IPS-18c (cell line): ENCODE measurements at regions not wholly inside any gene's neighbourhood (a gene's known extent, or its start where the extent isn't known, plus 50 kb on each side); places are given as distances from the start of the nearest gene placed in this dataset.
"Not testable (repeated sequence)": the region's sequence is repeated elsewhere in the genome, so short reads cannot be mapped to it uniquely, and the experiment has no call there.

Source experiments
- H3K4me3 ChIP-seq: 2 replicates; pipeline ENCODE4 v1.7.0; 2013; ENCODE audit warnings: low read depth, mild to moderate bottlenecking, low read length, moderate library complexity; ENCODE audit not compliant: insufficient read depth
- H3K9me3 ChIP-seq: one replicate; pipeline ENCODE4 v1.6.1; 2013; ENCODE audit warnings: mild to moderate bottlenecking, low read length, moderate library complexity; ENCODE audit not compliant: control insufficient read depth, insufficient read depth

GRCh38 chr3:166303681-166304080 is 466.5 kb upstream of the BCHE start:
- Histone ChIP-seq H3K4me3 (no peak overlapping the region), H3K9me3 (no peaks in the 10 kb centered on the region)

- no peaks in the 10 kb centered on the region for H3K9me3 ChIP-seq
- no peak overlapping the region for H3K4me3 ChIP-seq
These were observed 465.1 kb upstream of the BCHE start for GRCh38 chr3:166302331-166302730.

DNA sequence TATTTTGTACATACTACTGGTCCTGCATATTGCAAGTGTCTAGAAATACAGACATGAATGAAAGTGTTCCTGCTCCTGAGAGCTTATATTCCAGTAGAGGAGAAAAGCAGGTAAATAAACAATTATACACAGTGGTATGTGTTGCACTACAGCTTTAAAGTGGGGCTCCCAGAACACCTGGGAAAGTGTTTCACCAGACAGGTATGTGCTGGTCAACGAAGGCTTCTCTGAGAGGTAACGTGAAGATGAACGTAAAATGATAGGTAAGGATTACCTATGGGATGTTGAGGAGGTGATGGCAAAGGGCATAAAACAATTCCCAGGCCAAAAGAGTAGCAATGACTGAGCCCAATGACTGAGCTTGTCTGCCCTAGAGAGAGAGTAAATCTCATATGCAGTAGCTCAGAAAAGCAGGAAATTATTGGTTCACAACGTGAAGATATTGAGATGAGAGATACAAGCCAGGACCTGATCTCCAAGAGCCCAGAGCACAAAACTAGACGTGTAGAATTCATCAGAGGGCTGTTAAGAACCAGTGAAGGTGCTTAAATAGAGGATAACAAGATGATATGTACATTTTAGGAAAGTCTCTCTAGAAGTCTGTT is 459.1 kb upstream of the BCHE start:
- Histone ChIP-seq H3K9me3 (no peaks in the 10 kb centered on the region), H3K4me3 (no peak overlapping the region)

GRCh38 chr3:166291186-166291955 is 454.1 kb upstream of the BCHE start:
- H3K4me3 ChIP-seq = no peak overlapping the region
- no peaks in the 10 kb centered on the region for H3K9me3 ChIP-seq

DNA sequence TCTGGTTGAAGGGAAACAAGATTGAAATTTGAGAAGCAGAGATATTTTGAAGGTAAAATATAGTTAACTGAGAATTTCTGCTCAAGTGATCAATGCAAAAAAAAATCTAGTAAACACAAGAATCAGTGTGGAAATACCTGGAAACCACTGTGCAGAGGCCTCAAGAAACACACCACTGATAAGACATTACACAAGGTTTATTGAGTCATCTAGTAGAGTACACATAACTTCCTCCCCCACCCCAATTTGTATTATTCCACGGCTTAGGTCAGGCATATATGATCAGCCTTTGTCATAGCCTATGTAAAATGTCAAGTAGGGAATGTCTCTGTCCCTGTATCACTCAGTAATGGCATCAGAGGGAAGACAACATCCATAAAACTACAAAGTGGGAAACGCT is 447.8 kb upstream of the BCHE start:
- Histone ChIP-seq H3K4me3 (no peak overlapping the region), H3K9me3 (no peaks in the 10 kb centered on the region)

- H3K4me3 ChIP-seq = no peak overlapping the region
- H3K9me3 ChIP-seq = no peaks in the 10 kb centered on the region
These were observed 446.6 kb upstream of the BCHE start for GRCh38 chr3:166283840-166284239.

- H3K9me3 ChIP-seq = no peaks in the 10 kb centered on the region
- H3K4me3 ChIP-seq = no peak overlapping the region
These were observed 445.7 kb upstream of the BCHE start for GRCh38 chr3:166282931-166283330.

- Histone ChIP-seq H3K4me3 (no peak overlapping the region), H3K9me3 (no peaks in the 10 kb centered on the region)
These were observed 442.4 kb upstream of the BCHE start for GRCh38 chr3:166279636-166280035.

DNA sequence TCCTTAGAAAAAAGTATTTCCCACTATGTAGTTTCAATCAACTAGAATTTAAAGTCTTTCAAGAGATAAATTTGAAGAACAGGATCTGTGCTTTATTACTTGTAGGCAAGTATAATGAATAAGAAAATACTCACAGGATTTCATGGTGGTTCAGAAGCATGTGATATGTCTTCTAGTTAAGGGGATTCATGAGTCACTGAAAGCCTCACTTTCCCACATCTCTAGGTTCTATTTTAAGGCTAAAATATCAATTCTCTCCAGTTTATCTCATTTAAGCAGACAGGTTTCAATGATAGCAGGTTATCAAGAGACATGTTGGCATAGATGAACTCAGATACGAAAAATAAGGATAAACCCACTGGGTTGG is 437.8 kb upstream of the BCHE start:
- H3K4me3 ChIP-seq = no peak overlapping the region

DNA sequence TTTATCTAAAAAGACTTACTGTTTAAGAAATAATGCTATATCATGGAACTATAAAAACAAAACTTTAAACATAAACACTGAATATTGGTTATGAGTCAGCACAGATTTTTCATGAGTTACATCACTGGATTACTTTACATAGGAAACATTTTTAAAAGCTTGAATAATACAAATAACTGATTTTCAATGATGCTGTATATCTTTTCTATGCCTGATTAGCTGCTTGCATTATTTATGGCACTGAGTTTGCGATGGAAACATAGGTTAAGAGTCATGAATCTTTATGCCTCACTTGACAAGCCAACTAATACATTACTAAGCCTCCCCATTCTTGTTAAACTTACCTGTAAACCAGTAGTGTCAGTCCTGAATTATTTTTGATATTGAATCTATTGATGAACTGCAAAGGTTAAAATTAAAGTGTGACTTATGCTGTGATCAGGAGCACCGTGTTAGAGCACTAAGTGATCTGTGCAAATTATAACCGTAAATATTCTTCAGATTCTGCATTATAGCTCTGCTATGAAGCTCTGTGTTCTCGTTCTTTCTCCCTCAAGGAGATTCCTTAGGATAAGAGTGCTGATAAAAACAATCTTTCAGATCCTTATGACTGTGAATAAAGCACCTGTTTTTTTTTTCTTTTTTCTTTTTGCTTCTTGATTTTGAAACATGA is 437.3 kb upstream of the BCHE start:
- Histone ChIP-seq H3K4me3 (no peak overlapping the region), H3K9me3 (no peaks in the 10 kb centered on the region)

More for the DNA sequence above, 437.8 kb upstream of the BCHE start:
- H3K9me3 ChIP-seq = no peaks in the 10 kb centered on the region

DNA sequence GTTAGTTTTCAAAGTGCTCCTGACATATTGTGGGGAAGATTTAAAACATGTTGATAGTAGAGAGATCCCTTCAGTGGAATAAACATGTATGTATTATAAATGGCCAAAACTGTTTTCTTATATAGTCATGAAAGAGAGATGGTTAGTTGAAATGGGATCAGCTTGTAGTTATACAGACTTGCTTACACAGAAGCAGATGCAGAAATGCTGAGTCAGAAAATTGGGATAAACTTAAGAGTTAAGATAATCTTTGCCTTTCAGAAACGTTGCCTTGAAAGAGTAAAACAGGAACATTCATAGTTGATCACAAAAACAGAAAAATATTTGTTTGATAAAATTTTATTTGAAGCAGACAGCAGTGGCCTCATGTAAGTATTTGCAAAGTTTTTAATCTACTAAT is 433.2 kb upstream of the BCHE start:
- H3K9me3 ChIP-seq = no peaks in the 10 kb centered on the region
- no peak overlapping the region for H3K4me3 ChIP-seq

GRCh38 chr3:166265153-166265552 is 427.9 kb upstream of the BCHE start:
- H3K4me3 ChIP-seq = no peak overlapping the region
- no peaks in the 10 kb centered on the region for H3K9me3 ChIP-seq

- Histone ChIP-seq H3K4me3 (no peak overlapping the region), H3K9me3 (no peaks in the 10 kb centered on the region)
These were observed 426.2 kb upstream of the BCHE start for GRCh38 chr3:166263460-166263859.

- H3K9me3 ChIP-seq, H3K4me3 ChIP-seq: not testable (repeated sequence)
These were observed 421.1 kb upstream of the BCHE start for GRCh38 chr3:166258293-166258850.

- no peak overlapping the region for H3K4me3 ChIP-seq
- H3K9me3 ChIP-seq = no peaks in the 10 kb centered on the region
These were observed 420.5 kb upstream of the BCHE start for GRCh38 chr3:166257715-166258114.

- Histone ChIP-seq H3K4me3 (no peak overlapping the region), H3K9me3 (peaks cover 2% of the 10 kb centered on the region)
These were observed 411.6 kb upstream of the BCHE start for GRCh38 chr3:166248784-166249183.

DNA sequence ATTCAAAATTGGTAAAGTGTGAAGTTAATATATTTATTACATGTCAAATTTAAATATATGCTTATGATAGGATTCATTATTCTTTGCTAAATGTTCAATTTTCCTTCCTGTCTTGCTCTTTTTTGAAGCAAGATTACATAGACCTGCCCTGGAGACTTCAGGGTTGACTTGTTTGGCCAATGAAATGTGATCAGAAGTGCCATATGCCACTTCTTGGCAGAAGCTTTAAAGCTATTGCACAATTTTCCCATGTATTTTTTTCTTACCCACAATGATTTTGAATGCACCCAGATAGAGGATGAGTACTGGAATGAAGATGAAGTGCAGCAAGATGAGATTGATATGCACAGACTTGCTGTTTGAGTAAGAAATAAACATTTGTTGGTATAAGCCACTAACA is 406.3 kb upstream of the BCHE start:
- no peak overlapping the region for H3K4me3 ChIP-seq
- H3K9me3 ChIP-seq = no peaks in the 10 kb centered on the region

GRCh38 chr3:166223120-166223519 is 385.9 kb upstream of the BCHE start:
- H3K4me3 ChIP-seq = no peak overlapping the region
- no peaks in the 10 kb centered on the region for H3K9me3 ChIP-seq
